ENCODE measurements at regions not wholly inside any gene's neighbourhood (a gene's known extent, or its start where the extent isn't known, plus 50 kb on each side); places are given as distances from the start of the nearest gene placed in this dataset.

DNA sequence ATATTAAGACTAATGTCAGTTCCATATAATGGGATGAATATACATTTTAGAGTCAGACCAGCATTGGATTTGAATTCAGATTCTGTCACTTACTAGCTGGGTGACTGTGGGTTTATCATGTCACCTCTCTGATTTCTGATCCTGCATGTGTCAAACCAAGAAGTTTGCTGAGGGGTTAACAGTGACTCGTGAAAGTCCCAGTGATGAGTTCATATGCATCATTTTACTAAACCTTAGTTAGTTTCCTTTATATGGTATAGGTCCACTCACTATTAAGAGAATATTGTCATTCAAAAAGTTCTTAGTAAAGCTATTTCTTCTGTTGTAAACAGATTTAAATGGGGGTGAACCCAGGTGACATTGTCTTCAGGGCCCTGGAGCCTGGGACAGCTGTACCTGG is 102.3 kb downstream of the ZNF621 start:
- Histone ChIP-seq H3K9me3 (ENCODE audit: low read depth) (no peaks in the 10 kb centered on the region), H3K27me3 (no peaks in the 10 kb centered on the region), H3K36me3 (no peaks in the 10 kb centered on the region)

DNA sequence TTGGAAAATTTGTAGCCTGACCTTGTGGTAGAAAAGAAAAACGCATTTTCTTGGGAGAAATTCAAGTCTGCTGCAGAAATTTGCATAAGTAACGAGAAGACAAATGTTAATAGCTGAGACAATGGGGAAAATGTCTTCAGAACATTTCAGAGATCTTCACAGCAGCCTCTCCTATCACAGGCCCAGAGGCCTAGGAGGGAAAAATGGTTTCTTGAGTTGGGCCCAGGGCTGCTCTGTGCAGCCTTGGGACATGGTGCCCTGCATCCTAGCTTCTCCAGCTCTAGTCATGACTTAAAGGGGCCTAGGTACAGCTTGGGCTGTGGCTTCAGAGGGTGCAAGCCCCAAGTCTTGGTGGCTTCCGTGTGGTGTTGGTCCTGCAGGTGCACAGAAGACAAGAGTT is 104.2 kb downstream of the ZNF621 start:
- H3K9me3 ChIP-seq (ENCODE audit: low read depth): no peaks in the 10 kb centered on the region
- H3K4me3 ChIP-seq: no peak overlapping the region
- H3K27ac ChIP-seq: no peak overlapping the region
- H3K4me1 ChIP-seq (ENCODE audit: low read depth): no peaks in the 10 kb centered on the region
- no peaks in the 10 kb centered on the region for H3K36me3 ChIP-seq
- H3K27me3 ChIP-seq: no peaks in the 10 kb centered on the region
- DNase-seq (ENCODE audit: low read depth in 1 of 2, low spot score in 1 of 2): no peak
- TF ChIP-seq CTCF (IDR thresholded peaks at IDR 0.05; ENCODE audit: low read depth, low read length): no peak

More for the DNA sequence above, 102.3 kb downstream of the ZNF621 start:
- DNase-seq (ENCODE audit: low read depth in 1 of 2, low spot score in 1 of 2): no peak
- Histone ChIP-seq H3K4me3 (no peak overlapping the region), H3K4me1 (ENCODE audit: low read depth) (no peaks in the 10 kb centered on the region), H3K27ac (no peak overlapping the region)
- no peak for TF ChIP-seq CTCF (IDR thresholded peaks at IDR 0.05; ENCODE audit: low read depth, low read length)

DNA sequence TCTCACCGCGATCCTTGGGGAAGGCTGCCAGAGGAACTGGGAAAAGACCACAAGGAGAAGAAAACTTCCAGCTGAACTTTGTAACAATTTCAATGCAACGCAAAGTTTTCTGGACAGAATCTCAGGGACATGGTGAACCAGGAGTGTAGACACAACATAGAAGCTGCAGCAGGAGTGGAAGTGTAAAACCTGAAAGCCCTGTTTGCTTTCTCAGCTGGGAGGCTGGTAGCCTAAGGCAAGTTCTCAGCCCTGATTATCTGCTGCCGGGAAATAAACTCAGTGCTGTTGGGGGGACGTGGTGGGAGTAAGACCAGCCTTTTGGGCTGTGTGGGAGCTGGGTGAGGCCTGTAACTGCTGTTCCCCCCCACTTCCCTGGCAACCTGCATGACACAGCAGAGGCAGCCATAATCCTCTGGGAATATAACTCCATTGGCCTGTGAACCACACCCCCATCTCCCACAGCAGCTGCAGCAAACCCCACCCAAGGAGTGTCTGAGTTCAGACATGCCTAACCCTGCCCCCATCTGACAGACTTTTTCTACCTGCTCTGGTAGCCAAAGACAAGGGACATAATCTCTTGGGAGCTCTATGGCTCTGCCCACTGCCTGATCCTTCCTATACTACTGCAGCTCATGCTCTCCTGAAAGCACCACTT is 106.7 kb downstream of the ZNF621 start:
- TF ChIP-seq CTCF (IDR thresholded peaks at IDR 0.05; ENCODE audit: low read depth, low read length): no peak
- H3K9me3 ChIP-seq (ENCODE audit: low read depth): no peaks in the 10 kb centered on the region
- H3K4me3 ChIP-seq: no peak overlapping the region
- H3K27me3 ChIP-seq: no peaks in the 10 kb centered on the region
- peak in 1 of 2 donors; percentile 6 for DNase-seq (ENCODE audit: low read depth in 1 of 2, low spot score in 1 of 2)
- no peak overlapping the region for H3K27ac ChIP-seq
- H3K36me3 ChIP-seq: no peaks in the 10 kb centered on the region
- H3K4me1 ChIP-seq (ENCODE audit: low read depth): no peaks in the 10 kb centered on the region

DNA sequence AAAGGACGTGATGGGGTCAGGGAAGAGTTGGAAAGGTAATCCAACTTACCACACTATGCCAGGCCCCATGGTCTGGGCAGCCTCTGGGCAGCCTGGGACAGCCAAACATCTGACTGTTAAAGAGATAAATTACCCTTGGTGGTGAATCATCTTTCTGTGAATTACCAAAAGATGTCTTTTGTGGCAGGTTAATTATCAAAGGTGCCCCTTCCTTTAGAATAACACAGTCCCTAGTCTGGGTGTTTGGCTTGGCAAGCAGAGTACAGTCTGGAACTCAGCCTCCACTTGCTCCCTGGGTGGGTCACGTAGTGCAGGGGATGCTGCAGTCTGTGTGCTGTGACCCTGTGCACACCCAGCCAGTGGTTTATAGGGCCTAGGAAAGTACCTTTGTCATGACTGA is 113.1 kb downstream of the ZNF621 start:
- no peaks in the 10 kb centered on the region for H3K9me3 ChIP-seq (ENCODE audit: low read depth)
- no peak for TF ChIP-seq CTCF (IDR thresholded peaks at IDR 0.05; ENCODE audit: low read depth, low read length)
- no peak for DNase-seq (ENCODE audit: low read depth in 1 of 2, low spot score in 1 of 2)
- H3K27me3 ChIP-seq: no peaks in the 10 kb centered on the region
- no peaks in the 10 kb centered on the region for H3K4me1 ChIP-seq (ENCODE audit: low read depth)
- H3K27ac ChIP-seq: no peak overlapping the region
- H3K4me3 ChIP-seq: no peak overlapping the region
- H3K36me3 ChIP-seq: no peaks in the 10 kb centered on the region

- no peaks in the 10 kb centered on the region for H3K9me3 ChIP-seq (ENCODE audit: low read depth)
- TF ChIP-seq CTCF (IDR thresholded peaks at IDR 0.05; ENCODE audit: low read depth, low read length): no peak
- no peaks in the 10 kb centered on the region for H3K4me1 ChIP-seq (ENCODE audit: low read depth)
- DNase-seq (ENCODE audit: low read depth in 1 of 2, low spot score in 1 of 2): no peak
- no peak overlapping the region for H3K27ac ChIP-seq
- no peaks in the 10 kb centered on the region for H3K27me3 ChIP-seq
- H3K36me3 ChIP-seq: no peaks in the 10 kb centered on the region
- no peak overlapping the region for H3K4me3 ChIP-seq
These were observed 114.2 kb downstream of the ZNF621 start for GRCh38 chr3:40639006-40639405.
